GM18907 (cell line): ENCODE measurements at regions not wholly inside any gene's neighbourhood (a gene's known extent, or its start where the extent isn't known, plus 50 kb on each side); places are given as distances from the start of the nearest gene placed in this dataset.

Experiments
- ATAC-seq: cut with Tn5 transposase; IDR thresholded peaks from one replicate; pipeline ENCODE4 v1.9.1; 2021; ENCODE audit warnings: mild to moderate bottlenecking, moderate library complexity; ENCODE audit not compliant: unreplicated experiment

DNA sequence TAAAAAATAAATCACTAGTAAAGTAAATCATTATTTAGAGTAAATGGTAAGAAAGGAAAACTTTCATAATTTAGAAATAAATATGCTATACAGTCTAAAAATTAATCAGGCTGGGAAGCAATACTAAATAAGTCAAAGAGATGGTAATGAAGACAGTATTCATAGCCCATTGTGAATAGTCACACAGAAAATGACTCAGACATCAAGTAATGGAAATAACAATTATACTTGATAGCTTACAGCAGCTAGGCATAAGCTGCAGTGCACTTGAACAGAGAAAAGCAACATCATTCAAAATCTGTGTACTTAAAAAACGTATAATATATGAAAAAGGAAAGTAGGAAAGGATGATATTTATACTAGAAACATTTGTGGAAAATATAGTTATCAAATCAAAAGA is 642.5 kb upstream of the GNPDA2 start:
- ATAC-seq, result no peak

DNA sequence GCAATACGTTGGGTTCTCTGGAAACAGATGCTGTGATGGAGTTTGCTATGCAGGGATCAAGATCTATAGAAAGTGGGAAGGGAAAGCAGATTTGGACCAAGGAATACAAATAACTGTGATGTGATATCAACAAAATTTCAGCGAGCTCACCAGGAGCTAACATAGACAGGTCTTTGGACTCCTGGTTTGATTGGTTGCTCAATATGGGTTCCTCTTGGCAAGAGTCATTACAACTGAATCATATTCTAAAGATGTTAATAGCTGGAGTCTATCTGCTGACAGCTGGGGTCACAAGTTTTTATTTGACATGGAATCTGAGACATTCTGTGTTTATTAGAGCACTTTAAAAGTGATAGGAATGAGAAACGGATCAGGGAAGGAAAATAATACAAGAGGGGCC is 637.6 kb upstream of the GNPDA2 start:
- no peak for ATAC-seq

GRCh38 chr4:45358573-45359506 is 632.5 kb upstream of the GNPDA2 start:
- no peak for ATAC-seq

DNA sequence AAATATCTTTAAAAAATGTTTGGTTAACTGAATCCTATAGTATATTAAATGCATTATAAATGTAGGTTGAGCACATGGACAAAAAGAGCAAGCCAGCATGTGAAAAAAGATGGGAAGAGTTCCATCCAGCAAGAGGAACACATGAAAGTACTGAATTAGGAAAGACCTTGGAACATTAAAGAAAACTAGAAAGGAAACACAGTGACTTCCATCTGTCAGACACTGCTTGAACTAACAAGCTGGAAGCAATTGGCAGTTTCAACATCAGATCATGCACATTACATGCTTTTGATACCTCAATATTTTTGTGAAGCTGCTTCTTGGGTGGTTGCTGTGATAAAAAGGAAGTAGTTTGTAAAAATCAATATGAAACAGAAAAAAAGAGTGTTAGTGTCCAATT is 626.8 kb upstream of the GNPDA2 start:
- ATAC-seq, result no peak

GRCh38 chr4:45350438-45350837 is 624.1 kb upstream of the GNPDA2 start:
- ATAC-seq, result no peak

GRCh38 chr4:45349859-45350258 is 623.5 kb upstream of the GNPDA2 start:
- no peak for ATAC-seq

- ATAC-seq, result no peak
These were observed 620.6 kb upstream of the GNPDA2 start for GRCh38 chr4:45346816-45347435.

- no peak for ATAC-seq
These were observed 619.2 kb upstream of the GNPDA2 start for GRCh38 chr4:45345558-45345957.

GRCh38 chr4:45331802-45332201 is 605.4 kb upstream of the GNPDA2 start:
- ATAC-seq, result no peak

DNA sequence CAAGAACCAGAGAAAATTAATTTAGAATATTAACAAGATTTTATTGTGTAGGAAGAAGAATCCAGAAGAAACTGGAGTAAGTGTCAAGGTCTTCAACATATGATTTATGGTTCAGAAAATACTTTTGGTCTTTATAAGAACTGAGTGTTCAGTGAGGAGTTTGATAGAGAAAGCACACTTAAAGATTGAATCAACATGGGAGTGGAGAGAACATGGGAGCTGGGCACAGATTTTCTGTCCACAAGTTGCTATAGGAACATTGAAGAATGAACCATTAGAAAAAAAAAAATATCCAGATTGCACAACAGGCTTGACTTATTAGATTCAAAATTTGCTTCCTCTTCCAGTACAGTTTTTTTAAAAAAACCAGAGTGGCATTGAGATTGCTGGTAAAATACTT is 601.2 kb upstream of the GNPDA2 start:
- ATAC-seq, result no peak

GRCh38 chr4:45324455-45325417 is 598.4 kb upstream of the GNPDA2 start:
- ATAC-seq, result no peak

DNA sequence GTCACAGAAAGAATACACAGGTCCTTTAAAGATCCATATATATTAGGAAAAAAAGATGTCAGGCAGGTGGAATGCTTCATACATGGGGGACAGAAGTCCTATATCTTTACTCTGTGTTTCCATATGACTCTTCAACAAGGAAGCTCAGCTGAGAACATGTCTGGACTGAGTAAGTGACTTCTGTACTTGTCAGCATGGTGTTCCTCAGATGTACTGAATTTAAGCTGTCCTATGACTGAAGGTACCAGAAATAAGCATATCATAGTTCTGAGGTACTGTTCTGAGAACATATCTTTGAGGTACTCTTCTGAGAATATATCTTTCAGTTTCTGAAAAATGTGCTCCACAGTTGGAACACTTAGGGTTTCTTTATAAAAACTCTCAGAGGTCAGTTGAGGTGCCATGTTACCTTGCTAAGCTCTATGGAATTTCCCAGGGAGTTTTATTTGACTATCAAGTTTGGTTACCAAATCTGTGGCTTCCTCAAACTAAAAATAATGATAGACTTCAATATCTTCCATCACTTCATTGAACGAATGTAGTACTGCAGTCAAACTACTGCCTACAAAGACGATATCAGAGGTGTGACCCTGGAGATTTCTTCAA is 597.2 kb upstream of the GNPDA2 start:
- no peak for ATAC-seq

- no peak for ATAC-seq
These were observed 591.4 kb upstream of the GNPDA2 start for GRCh38 chr4:45317739-45318138.

- no peak for ATAC-seq
These were observed 590.9 kb upstream of the GNPDA2 start for GRCh38 chr4:45317276-45317675.

DNA sequence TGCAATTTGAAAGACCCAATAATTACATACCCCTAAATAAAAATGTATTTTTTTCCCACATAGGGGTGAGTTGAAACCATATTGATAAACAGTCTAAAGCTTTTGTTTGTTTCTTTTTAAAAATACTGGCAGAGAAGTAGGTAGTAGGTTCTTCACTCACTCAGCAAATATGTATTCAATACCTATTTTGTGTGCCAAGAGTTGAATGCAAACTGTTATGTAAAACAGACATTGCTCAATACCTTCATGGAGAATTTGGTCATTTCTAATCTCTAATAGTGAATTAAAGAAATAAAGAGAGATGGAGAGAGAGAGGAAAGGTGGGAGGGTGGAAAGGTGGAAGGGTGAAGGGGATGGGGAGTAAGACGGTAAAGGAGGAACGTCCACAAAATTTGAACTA is 589.9 kb upstream of the GNPDA2 start:
- no peak for ATAC-seq

- ATAC-seq, result no peak
These were observed 576.5 kb upstream of the GNPDA2 start for GRCh38 chr4:45302828-45303227.

GRCh38 chr4:45294464-45294863 is 568.1 kb upstream of the GNPDA2 start:
- no peak for ATAC-seq

- ATAC-seq, result no peak
These were observed 567.0 kb upstream of the GNPDA2 start for GRCh38 chr4:45293335-45293734.

DNA sequence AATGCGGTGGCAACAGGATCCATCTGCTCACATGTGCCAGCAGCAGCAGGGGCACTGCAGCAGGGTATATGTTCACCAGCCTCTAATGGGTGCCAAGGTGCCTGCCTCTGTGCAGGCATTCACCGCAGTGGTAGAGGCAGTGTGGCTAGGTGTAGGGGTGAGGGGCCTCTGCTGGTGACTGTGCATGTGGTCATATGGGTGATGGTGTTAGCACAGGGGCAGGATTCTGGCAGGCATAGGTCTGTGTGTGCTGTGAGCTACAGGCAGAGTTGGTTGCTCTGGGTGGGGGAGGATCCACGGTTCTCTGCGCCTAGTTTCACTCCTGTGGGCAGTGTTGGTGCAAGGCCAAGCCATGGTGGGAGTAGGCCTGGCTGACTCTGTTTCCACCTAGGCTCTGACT is 566.5 kb upstream of the GNPDA2 start:
- no peak for ATAC-seq

DNA sequence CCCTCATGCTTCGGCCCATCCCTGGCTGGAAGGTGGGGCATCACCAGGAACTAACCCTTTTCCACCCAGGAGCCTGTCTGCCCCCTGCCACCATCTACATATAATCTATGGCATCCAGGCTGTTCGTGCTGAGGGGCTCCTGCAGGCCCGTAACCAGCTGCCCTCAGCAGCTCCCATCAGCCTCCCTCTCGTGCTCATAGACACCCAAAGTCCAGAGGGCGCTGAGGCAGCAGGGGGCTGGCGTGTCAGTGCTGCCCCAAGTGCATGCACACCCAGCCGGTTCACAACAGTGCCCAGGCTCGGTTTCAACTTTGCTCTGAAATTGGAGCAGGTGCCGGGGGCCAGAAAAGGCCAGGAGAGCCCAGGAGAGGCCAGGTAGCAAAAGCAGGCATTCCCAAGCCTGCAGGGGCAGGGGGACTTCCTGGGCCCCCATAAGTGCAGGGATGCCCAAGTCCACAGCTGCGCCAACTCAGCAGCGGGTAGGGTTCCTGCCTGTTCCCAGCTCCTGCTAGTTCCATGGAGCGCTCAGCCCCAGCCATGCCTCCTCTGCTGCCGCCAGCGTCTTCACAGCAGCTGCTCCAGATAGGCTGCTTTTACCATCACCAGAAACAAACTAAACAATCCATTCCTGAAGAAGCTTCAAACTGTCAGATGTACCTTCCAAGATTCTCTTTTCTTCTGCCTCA is 558.2 kb upstream of the GNPDA2 start:
- no peak for ATAC-seq
